Renal cortex interstitium (tissue), 11 donors: ENCODE measurements at regions not wholly inside any gene's neighbourhood (a gene's known extent, or its start where the extent isn't known, plus 50 kb on each side); places are given as distances from the start of the nearest gene placed in this dataset.
A peak's percentile ranks its signal among the peaks of the same experiment; 100 is the strongest.

Source experiments
- DNase-seq, 11 donors: peaks; one replicate each; pipeline ENCODE4 v3.0.0-alpha.2; 2013; ENCODE audit warnings: low read depth in 9 of 11, low spot score in 4 of 11; ENCODE audit errors: extremely low read depth in 1 of 11

- peak in 1 of 11 donors; percentile 13 for DNase-seq
Observed at GRCh38 chr9:39828457-39828856, 473.0 kb downstream of the SPATA31A1 start.
